ENCODE measurements at regions not wholly inside any gene's neighbourhood (a gene's known extent, or its start where the extent isn't known, plus 50 kb on each side); places are given as distances from the start of the nearest gene placed in this dataset.

DNA sequence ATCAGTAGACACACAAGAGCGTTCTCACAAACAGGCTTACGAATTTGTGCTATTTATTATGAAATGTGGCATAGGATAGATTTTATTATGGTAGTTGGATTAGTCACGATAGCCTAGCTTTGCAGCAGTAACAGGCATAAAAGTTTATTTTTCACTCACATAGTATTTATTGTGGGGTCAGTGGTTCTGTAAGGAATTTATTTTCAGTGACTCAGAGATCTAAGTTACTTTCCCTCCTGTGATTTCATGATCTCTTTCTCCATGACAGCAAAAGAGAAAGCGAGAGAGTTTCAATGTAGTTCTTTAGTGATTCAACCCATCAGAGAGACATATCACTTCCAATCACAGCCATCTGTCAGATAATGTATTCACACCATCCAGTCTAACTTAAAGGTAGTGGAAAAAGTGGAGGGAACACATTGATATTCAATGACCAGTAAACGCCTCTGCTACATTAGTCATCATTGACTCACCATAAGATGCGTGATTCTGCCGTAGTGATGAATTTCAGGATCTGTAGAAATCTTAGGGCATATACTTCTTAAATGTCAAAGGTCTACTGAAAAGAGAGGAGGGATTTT lies 605.5 kb downstream of the HDGFL1 start:
- no peak overlapping the region for H3K4me3 ChIP-seq (ENCODE audit: low read depth, low read length, poor library complexity, severe bottlenecking)
- no peaks in the 10 kb centered on the region for H3K79me2 ChIP-seq (ENCODE audit: insufficient read depth, low read length)
- TF ChIP-seq, protein P1, sequence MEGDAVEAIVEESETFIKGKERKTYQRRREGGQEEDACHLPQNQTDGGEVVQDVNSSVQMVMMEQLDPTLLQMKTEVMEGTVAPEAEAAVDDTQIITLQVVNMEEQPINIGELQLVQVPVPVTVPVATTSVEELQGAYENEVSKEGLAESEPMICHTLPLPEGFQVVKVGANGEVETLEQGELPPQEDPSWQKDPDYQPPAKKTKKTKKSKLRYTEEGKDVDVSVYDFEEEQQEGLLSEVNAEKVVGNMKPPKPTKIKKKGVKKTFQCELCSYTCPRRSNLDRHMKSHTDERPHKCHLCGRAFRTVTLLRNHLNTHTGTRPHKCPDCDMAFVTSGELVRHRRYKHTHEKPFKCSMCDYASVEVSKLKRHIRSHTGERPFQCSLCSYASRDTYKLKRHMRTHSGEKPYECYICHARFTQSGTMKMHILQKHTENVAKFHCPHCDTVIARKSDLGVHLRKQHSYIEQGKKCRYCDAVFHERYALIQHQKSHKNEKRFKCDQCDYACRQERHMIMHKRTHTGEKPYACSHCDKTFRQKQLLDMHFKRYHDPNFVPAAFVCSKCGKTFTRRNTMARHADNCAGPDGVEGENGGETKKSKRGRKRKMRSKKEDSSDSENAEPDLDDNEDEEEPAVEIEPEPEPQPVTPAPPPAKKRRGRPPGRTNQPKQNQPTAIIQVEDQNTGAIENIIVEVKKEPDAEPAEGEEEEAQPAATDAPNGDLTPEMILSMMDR (IDR thresholded peaks at IDR 0.05; ENCODE audit: low read length), result no peak
- no peak for TF ChIP-seq EZH2 (IDR thresholded peaks at IDR 0.05; ENCODE audit: borderline replicate concordance, low read length)
- H3K27me3 ChIP-seq (ENCODE audit: insufficient read depth, low read length), result no peaks in the 10 kb centered on the region
- no peaks in the 10 kb centered on the region for H4K20me1 ChIP-seq (ENCODE audit: insufficient read depth, low read length)
- no peaks in the 10 kb centered on the region for H3K9me2 ChIP-seq (ENCODE audit: low read depth, low read length)
- no peak overlapping the region for H2AFZ ChIP-seq (ENCODE audit: low read length)
- H3K4me2 ChIP-seq (ENCODE audit: low read length), result no peak overlapping the region
- H3K9ac ChIP-seq (ENCODE audit: low read length), result no peak overlapping the region
- no peaks in the 10 kb centered on the region for H3F3A ChIP-seq (ENCODE audit: insufficient read depth, low read length)
- no peak overlapping the region for H3K27ac ChIP-seq (ENCODE audit: low read depth, low read length, poor library complexity, severe bottlenecking)
- no peaks in the 10 kb centered on the region for H3K9me3 ChIP-seq (ENCODE audit: low read length)
- no peaks in the 10 kb centered on the region for H3K36me3 ChIP-seq (ENCODE audit: insufficient read depth, low read length)
- H3K4me1 ChIP-seq (ENCODE audit: insufficient read depth, low read length, severe bottlenecking), result no peaks in the 10 kb centered on the region

DNA sequence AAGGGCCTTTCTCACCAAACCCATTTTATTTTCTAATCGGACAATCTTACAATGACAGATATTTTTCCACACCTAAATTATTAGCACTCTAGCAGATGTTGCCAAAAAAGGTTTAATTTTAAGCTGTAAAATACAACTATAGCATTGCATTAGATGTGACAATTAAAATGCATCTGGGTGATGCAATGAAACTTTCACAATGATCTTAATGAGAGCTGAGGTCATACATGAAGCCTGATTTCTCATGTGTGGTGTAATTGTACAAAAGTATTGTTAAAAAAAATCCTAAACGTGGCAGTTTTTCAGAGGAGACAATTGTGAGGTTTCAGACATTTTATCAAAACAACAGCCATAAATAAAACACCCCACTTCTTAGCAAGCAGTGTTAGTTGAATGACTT lies 606.0 kb downstream of the HDGFL1 start:
- Histone ChIP-seq H4K20me1 (ENCODE audit: insufficient read depth, low read length) (no peaks in the 10 kb centered on the region), H3F3A (ENCODE audit: insufficient read depth, low read length) (no peaks in the 10 kb centered on the region), H3K27ac (ENCODE audit: low read depth, low read length, poor library complexity, severe bottlenecking) (no peak overlapping the region), H3K9me2 (ENCODE audit: low read depth, low read length) (no peaks in the 10 kb centered on the region), H3K4me1 (ENCODE audit: insufficient read depth, low read length, severe bottlenecking) (no peaks in the 10 kb centered on the region), H3K9me3 (ENCODE audit: low read length) (no peaks in the 10 kb centered on the region), H3K9ac (ENCODE audit: low read length) (no peak overlapping the region), H3K4me2 (ENCODE audit: low read length) (no peak overlapping the region), H2AFZ (ENCODE audit: low read length) (no peak overlapping the region), H3K4me3 (ENCODE audit: low read depth, low read length, poor library complexity, severe bottlenecking) (no peak overlapping the region), H3K79me2 (ENCODE audit: insufficient read depth, low read length) (no peaks in the 10 kb centered on the region), H3K27me3 (ENCODE audit: insufficient read depth, low read length) (no peaks in the 10 kb centered on the region), H3K36me3 (ENCODE audit: insufficient read depth, low read length) (no peaks in the 10 kb centered on the region)
- TF ChIP-seq, protein P1 (IDR thresholded peaks at IDR 0.05; ENCODE audit: low read length), result no peak
- TF ChIP-seq EZH2 (IDR thresholded peaks at IDR 0.05; ENCODE audit: borderline replicate concordance, low read length), result no peak

DNA sequence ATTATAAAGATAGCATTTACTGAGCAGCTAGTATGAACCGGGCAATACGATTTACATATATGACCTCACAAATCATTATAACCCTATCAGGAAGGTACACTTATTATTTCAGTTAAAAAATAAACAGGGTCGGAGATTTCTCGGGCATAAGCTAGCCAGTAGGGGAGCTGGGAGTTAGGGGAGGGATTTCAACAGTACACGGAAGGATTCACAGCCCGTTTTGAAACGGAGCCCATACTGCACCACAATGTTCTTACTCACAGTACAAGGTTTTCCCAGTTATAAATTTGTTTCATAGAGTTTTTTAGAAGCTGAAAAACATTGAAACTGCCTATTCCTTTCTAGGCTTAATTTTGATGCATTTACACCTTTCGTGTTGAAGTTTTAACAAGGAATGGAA lies 607.1 kb downstream of the HDGFL1 start:
- H2AFZ ChIP-seq (ENCODE audit: low read length), result no peak overlapping the region
- TF ChIP-seq, protein P1 (IDR thresholded peaks at IDR 0.05; ENCODE audit: low read length), result no peak
- TF ChIP-seq EZH2 (IDR thresholded peaks at IDR 0.05; ENCODE audit: borderline replicate concordance, low read length), result no peak
- H3K4me2 ChIP-seq (ENCODE audit: low read length), result no peak overlapping the region
- H3K79me2 ChIP-seq (ENCODE audit: insufficient read depth, low read length), result no peaks in the 10 kb centered on the region
- no peaks in the 10 kb centered on the region for H3K9me2 ChIP-seq (ENCODE audit: low read depth, low read length)
- no peaks in the 10 kb centered on the region for H3K4me1 ChIP-seq (ENCODE audit: insufficient read depth, low read length, severe bottlenecking)
- no peak overlapping the region for H3K9ac ChIP-seq (ENCODE audit: low read length)
- H3K27ac ChIP-seq (ENCODE audit: low read depth, low read length, poor library complexity, severe bottlenecking), result no peak overlapping the region
- no peaks in the 10 kb centered on the region for H3F3A ChIP-seq (ENCODE audit: insufficient read depth, low read length)
- no peaks in the 10 kb centered on the region for H3K9me3 ChIP-seq (ENCODE audit: low read length)
- H3K36me3 ChIP-seq (ENCODE audit: insufficient read depth, low read length), result no peaks in the 10 kb centered on the region
- no peaks in the 10 kb centered on the region for H3K27me3 ChIP-seq (ENCODE audit: insufficient read depth, low read length)
- no peaks in the 10 kb centered on the region for H4K20me1 ChIP-seq (ENCODE audit: insufficient read depth, low read length)
- H3K4me3 ChIP-seq (ENCODE audit: low read depth, low read length, poor library complexity, severe bottlenecking), result no peak overlapping the region

All from OCI-LY1 (cell line).